ENCODE measurements at regions not wholly inside any gene's neighbourhood (a gene's known extent, or its start where the extent isn't known, plus 50 kb on each side); places are given as distances from the start of the nearest gene placed in this dataset.
"Not testable (repeated sequence)": the region's sequence is repeated elsewhere in the genome, so short reads cannot be mapped to it uniquely, and the experiment has no call there.

DNA sequence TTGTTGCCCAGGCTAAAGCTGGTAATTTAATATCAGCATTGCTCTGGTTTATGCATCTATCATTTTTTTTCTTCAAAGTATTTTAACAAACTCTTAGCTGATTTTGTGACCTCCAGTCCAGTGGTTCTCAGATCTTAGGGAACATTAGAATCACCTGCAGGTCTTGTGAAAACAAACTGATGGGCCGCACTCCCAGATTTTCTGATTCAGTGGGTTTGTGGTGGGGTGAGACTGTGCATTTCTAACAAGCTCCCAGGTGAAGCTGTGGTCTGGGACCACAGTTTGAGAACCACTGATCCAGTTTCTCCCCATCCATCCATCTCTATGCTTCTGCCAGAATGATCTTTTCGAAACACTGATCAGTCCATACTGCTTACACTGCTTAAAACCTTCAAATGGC, 305.7 kb upstream of the USP24 start:
- TF ChIP-seq, protein P1, sequence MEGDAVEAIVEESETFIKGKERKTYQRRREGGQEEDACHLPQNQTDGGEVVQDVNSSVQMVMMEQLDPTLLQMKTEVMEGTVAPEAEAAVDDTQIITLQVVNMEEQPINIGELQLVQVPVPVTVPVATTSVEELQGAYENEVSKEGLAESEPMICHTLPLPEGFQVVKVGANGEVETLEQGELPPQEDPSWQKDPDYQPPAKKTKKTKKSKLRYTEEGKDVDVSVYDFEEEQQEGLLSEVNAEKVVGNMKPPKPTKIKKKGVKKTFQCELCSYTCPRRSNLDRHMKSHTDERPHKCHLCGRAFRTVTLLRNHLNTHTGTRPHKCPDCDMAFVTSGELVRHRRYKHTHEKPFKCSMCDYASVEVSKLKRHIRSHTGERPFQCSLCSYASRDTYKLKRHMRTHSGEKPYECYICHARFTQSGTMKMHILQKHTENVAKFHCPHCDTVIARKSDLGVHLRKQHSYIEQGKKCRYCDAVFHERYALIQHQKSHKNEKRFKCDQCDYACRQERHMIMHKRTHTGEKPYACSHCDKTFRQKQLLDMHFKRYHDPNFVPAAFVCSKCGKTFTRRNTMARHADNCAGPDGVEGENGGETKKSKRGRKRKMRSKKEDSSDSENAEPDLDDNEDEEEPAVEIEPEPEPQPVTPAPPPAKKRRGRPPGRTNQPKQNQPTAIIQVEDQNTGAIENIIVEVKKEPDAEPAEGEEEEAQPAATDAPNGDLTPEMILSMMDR (IDR thresholded peaks at IDR 0.05; ENCODE audit: insufficient read depth, low read depth, low read length, missing control alignments) = no peak
- no peak overlapping the region for H3K4me3 ChIP-seq (ENCODE audit: low read depth, low read length)
- DNase-seq (ENCODE audit: low read depth) = no peak

DNA sequence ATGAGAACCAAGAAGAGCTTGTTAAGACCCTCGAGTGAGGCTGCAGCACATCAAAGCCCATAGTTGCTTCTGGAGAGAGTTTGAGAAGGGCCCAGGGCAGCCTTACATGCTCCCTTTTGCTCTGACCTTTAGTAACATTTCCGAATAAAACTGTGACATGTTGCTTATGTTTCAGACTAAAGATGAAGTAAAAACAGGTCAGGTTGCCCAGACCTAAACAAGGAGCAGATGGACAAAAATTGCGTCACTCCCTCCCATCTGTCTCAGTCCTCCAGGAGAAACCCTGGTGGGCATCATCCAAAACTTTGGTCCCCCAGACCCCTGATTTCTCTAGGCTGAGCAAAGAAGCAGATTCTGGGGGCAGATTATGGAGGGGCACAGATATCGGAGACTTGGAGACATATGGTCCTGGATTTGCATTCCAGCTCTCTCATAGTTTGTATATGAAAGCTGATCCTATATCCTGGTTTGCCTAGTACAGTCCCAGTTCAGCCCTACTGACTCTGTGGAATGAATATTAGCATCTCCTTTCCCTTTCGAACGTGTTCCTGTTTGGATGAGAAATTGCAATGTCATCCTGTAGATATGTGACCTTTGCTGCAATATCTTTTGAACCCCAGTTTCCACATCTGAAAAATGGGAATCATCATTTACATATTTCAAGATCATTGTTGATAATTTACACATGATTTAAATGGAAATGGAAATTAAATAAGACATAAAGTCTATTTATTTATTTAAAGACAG, 304.9 kb upstream of the USP24 start:
- H3K4me3 ChIP-seq (ENCODE audit: low read depth, low read length) = no peak overlapping the region
- TF ChIP-seq, protein P1 (IDR thresholded peaks at IDR 0.05; ENCODE audit: insufficient read depth, low read depth, low read length, missing control alignments) = no peak
- no peak for DNase-seq (ENCODE audit: low read depth)

DNA sequence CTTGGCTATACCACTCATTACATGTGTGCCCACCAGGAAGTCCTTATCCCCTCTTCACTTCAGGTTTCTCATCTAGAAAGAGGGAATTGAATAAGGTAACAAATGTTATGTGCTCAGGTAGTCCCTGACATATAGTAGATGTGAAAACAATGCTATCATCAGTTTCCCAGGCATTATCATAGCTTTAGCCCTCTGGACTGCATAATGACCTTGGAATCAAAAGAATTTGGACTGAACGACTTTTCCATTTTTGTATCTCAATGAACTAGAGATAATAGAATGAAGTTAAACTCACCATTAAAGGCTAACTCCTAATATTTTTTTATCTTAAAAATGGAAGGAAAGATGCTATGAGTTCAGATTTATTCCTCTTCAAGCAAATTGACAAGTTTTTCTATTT, 304.1 kb upstream of the USP24 start:
- no peak for DNase-seq (ENCODE audit: low read depth)
- TF ChIP-seq, protein P1 (IDR thresholded peaks at IDR 0.05; ENCODE audit: insufficient read depth, low read depth, low read length, missing control alignments) = no peak
- no peak overlapping the region for H3K4me3 ChIP-seq (ENCODE audit: low read depth, low read length)

DNA sequence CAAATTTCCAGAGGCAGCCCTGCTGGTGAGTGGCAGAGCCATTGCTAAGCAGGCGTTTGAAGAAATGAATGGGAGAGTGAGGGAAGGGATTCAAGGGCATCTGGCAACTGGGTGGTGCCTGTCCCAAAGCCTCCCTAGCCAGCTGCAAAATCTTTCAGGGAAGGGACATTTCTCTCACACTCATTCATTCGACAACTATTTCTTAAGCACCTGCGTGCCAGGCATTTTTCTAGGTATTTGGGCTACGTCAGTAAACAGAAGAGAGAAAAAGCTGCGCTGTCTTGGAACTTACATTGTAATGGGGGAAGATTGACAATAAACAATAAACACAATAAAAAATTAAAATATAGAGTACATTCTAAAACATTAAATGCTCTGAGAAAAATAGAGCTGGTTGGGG, 301.9 kb upstream of the USP24 start:
- DNase-seq (ENCODE audit: low read depth) = no peak
- TF ChIP-seq, protein P1 (IDR thresholded peaks at IDR 0.05; ENCODE audit: insufficient read depth, low read depth, low read length, missing control alignments) = no peak
- no peak overlapping the region for H3K4me3 ChIP-seq (ENCODE audit: low read depth, low read length)

DNA sequence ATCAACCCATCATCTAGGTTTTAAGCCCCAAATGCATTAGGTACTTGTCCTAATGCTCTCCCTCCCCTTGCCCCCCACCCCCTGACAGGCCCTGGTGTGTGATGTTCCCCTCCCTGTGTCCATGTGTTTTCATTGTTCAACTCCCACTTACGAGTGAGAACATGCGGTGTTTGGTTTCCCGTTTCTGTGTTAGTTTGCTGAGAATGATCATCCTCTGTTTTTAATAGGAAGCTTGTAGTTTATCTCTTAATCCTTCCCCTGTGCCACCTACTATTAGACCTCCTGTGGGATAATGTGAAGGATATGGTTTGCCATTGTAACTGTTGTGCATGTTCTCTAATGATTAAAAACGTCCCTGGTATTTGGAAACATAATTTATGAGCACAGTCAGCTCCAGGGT, 299.4 kb upstream of the USP24 start:
- not testable (repeated sequence) for DNase-seq (ENCODE audit: low read depth); H3K4me3 ChIP-seq (ENCODE audit: low read depth, low read length)

DNA sequence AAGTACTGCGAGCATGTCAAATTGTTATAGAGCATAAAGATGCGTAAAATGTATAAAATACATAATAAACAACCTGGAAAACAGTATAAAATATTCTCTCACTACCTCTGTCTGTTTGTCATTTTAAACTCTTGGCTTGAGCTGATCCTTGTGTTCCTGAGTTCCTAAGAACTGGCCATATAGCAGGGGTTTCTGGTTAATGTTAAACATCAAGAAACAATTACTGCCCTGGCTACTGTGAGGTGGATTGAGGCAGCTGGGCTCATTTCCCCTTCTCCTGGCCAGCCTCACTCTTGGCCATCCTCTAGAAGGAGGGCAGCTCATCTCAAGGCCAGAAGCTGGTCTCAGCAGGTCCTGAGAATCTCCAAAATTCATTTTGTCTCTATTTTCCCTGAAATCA, 297.3 kb upstream of the USP24 start:
- TF ChIP-seq, protein P1 (IDR thresholded peaks at IDR 0.05; ENCODE audit: insufficient read depth, low read depth, low read length, missing control alignments) = no peak
- DNase-seq (ENCODE audit: low read depth) = no peak
- no peak overlapping the region for H3K4me3 ChIP-seq (ENCODE audit: low read depth, low read length)

DNA sequence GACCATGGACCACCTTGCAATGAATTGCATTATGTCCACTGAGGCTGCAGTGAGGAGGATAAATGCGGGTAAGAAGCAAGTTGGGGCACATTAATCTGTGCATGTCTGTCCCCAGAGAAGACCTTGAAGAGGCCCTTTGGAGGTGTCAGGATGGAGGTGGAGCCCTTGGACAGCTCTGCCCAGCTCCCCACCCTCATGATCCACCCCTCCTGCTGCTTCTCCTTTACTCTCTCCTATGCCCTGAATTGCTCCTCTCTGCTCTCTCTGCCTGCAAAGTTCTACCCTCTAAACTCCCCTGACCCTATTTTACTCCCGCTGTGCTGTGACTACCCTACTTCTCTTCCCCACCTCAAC, 292.4 kb upstream of the USP24 start:
- DNase-seq (ENCODE audit: low read depth) = no peak
- H3K4me3 ChIP-seq (ENCODE audit: low read depth, low read length) = no peak overlapping the region
- TF ChIP-seq, protein P1 (IDR thresholded peaks at IDR 0.05; ENCODE audit: insufficient read depth, low read depth, low read length, missing control alignments) = no peak
